Ascending aorta (tissue), 2 donors: ENCODE measurements at regions not wholly inside any gene's neighbourhood (a gene's known extent, or its start where the extent isn't known, plus 50 kb on each side); places are given as distances from the start of the nearest gene placed in this dataset.

Source experiments
- DNase-seq, 2 donors: peaks; one replicate each; pipeline ENCODE4 v3.0.0-alpha.2; 2019; ENCODE audit warnings: low spot score in 2 of 2
- H3K27ac ChIP-seq, 2 donors: fragments of 200-600 bp; sonication (generic); one replicate each; pipeline ENCODE4 v1.5.1; 2016 to 2017; ENCODE audit warnings: mild to moderate bottlenecking in 1 of 2
- H3K27me3 ChIP-seq: fragments of 200-600 bp; sonication (generic); one replicate; pipeline ENCODE4 v1.5.1; 2017
- H3K36me3 ChIP-seq, 2 donors: fragments of 200-600 bp; sonication (generic); one replicate each; pipeline ENCODE4 v1.5.1; 2016
- H3K4me1 ChIP-seq, 2 donors: fragments of 200-600 bp; sonication (generic); one replicate each; pipeline ENCODE4 v1.5.1; 2016 to 2017; ENCODE audit warnings: mild to moderate bottlenecking in 1 of 2
- H3K4me3 ChIP-seq, 2 donors: fragments of 200-600 bp; sonication (generic); one replicate each; pipeline ENCODE4 v1.5.1; 2016 to 2017; ENCODE audit warnings: mild to moderate bottlenecking in 1 of 2
- H3K9me3 ChIP-seq, 2 donors: fragments of 200-600 bp; sonication (generic); one replicate each; pipeline ENCODE4 v1.5.1; 2016
- CTCF ChIP-seq, 3 experiments: fragments of 200-600 bp in 2 of 3; fragments of 450-650 bp in 1 of 3; sonication (generic) in 2 of 3; IDR thresholded peaks; one replicate each; pipeline ENCODE4 v1.5.1; 2016 to 2019; ENCODE audit warnings: antibody characterized with exemption in 3 of 3, mild to moderate bottlenecking in 1 of 3, moderate library complexity in 1 of 3
- intact Hi-C: fragments of 100-400 bp; cut with DNase I; formaldehyde crosslinking; loops from one replicate; pipeline ENCODE4 v1.15.1; 2023

DNA sequence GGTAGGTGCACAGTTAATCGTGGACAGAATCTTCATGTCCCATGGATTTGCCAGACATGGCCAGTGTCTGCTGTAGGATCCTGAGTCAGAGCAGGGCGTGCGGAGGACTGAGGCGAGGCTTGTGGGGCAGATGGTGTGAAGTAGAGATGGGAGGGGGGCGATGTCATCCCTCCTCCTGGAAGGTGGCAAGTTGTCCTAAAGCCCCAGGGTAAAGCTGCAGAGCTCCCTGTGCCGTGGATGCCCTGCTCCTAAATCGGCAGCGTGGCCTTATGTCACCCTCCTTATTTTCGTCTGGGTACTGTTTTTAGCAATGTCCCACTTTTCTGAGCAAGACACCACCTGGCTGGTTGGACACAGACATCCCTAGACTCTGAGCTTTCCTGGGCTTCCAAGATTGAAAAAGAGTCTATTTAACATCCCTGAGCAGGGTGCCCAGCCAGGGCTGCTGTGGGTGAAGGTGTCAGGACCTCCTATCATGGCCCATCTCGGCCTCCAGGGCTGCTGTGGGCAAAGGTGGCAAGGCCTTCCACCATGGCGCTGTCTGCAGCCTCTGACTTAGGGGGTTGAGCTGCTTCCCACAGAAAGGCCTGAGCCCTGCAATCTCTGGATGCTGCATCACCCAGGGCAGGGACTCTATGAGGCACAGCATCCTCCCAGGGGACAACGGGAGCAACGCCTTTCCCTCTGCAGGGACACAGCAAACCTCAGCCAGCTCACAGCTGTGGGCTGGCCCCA lies 145.4 kb downstream of the TTLL2 start:
- Histone ChIP-seq H3K27ac (no peak overlapping the region), H3K36me3 (no peaks in the 10 kb centered on the region), H3K4me1 (peaks cover 0 to 9% of the 10 kb centered on the region in 2 donors), H3K9me3 (no peaks in the 10 kb centered on the region), H3K27me3 (no peaks in the 10 kb centered on the region), H3K4me3 (no peak overlapping the region)
- no peak for DNase-seq
- intact Hi-C loops, result no loop called here
- no peak for TF ChIP-seq CTCF (IDR thresholded peaks at IDR 0.05)

GRCh38 chr6:167470836-167471547 lies 146.1 kb downstream of the TTLL2 start:
- H3K27ac ChIP-seq, result no peak overlapping the region
- H3K4me1 ChIP-seq, result peaks cover 0 to 9% of the 10 kb centered on the region in 2 donors
- no peak for DNase-seq
- H3K36me3 ChIP-seq, result no peaks in the 10 kb centered on the region
- H3K27me3 ChIP-seq, result no peaks in the 10 kb centered on the region
- TF ChIP-seq CTCF (IDR thresholded peaks at IDR 0.05), result no peak
- no peak overlapping the region for H3K4me3 ChIP-seq
- H3K9me3 ChIP-seq, result no peaks in the 10 kb centered on the region
- intact Hi-C loops, result no loop called here

DNA sequence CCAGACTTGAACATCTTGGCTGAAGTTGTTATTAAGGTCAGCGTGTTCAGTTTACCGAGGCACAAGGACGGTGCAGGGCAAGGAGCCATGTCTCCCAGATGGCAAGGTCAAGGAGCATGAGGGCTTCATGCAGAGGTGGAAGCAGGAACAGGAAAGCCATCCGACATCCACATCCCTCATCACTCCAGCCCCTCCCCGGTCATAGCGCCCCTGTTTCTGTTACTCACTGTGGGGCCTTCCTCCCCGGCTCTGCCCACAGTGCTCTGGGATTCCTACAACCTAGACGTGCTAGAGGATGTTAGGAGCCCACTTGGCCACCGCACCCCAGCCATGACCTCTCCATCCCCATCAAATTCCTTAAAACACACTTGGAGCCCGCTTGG lies 146.7 kb downstream of the TTLL2 start:
- Histone ChIP-seq H3K9me3 (no peaks in the 10 kb centered on the region), H3K27me3 (no peaks in the 10 kb centered on the region), H3K36me3 (no peaks in the 10 kb centered on the region), H3K27ac (no peak overlapping the region), H3K4me1 (peaks cover 0 to 9% of the 10 kb centered on the region in 2 donors), H3K4me3 (no peak overlapping the region)
- no peak for DNase-seq
- intact Hi-C loops, result no loop called here
- no peak for TF ChIP-seq CTCF (IDR thresholded peaks at IDR 0.05)

DNA sequence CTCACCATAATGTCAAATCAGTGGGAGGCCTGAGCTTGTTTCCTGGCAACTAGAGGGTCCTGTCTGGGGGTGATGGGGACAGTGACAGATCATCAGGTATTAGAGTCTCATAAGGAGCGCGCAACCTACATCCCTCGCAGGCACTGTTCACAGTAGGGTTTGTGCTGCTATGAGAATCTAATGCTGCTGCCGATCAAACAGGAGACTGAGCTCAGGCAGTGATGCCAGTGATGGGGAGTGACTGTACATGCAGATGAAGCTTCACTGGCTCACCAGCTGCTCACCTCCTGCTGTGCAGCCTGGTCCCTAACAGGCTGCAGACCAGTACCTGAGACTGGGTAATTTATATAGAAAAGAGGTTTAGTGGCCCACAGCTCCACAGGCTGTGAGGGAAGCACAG lies 147.3 kb downstream of the TTLL2 start:
- H3K27me3 ChIP-seq, result no peaks in the 10 kb centered on the region
- H3K36me3 ChIP-seq, result no peaks in the 10 kb centered on the region
- no peak for DNase-seq
- H3K9me3 ChIP-seq, result no peaks in the 10 kb centered on the region
- H3K4me3 ChIP-seq, result no peak overlapping the region
- no peak for TF ChIP-seq CTCF (IDR thresholded peaks at IDR 0.05)
- H3K4me1 ChIP-seq, result peaks cover 0 to 9% of the 10 kb centered on the region in 2 donors
- intact Hi-C loops, result no loop called here
- H3K27ac ChIP-seq, result no peak overlapping the region

GRCh38 chr6:167472880-167473279 lies 148.0 kb downstream of the TTLL2 start:
- TF ChIP-seq CTCF (IDR thresholded peaks at IDR 0.05), result no peak
- H3K4me1 ChIP-seq, result peaks cover 0 to 9% of the 10 kb centered on the region in 2 donors
- H3K27ac ChIP-seq, result no peak overlapping the region
- H3K36me3 ChIP-seq, result no peaks in the 10 kb centered on the region
- no peaks in the 10 kb centered on the region for H3K9me3 ChIP-seq
- intact Hi-C loops, result no loop called here
- no peak for DNase-seq
- H3K4me3 ChIP-seq, result no peak overlapping the region
- H3K27me3 ChIP-seq, result no peaks in the 10 kb centered on the region
